ENCODE measurements at regions not wholly inside any gene's neighbourhood (a gene's known extent, or its start where the extent isn't known, plus 50 kb on each side); places are given as distances from the start of the nearest gene placed in this dataset.

- Histone ChIP-seq H3K9ac (ENCODE audit: low read length) (no peak overlapping the region), H3K9me2 (ENCODE audit: insufficient read depth, low read length) (no peaks in the 10 kb centered on the region), H3K4me2 (ENCODE audit: low read length) (no peak overlapping the region), H3K79me2 (replicated peaks; ENCODE audit: insufficient read depth, low read length) (no peaks in the 10 kb centered on the region), H3F3A (ENCODE audit: insufficient read depth, low read length, poor library complexity, severe bottlenecking) (no peaks in the 10 kb centered on the region), H2AFZ (ENCODE audit: low read depth, low read length) (no peak overlapping the region), H4K20me1 (ENCODE audit: insufficient read depth) (no peaks in the 10 kb centered on the region), H3K9me3 (ENCODE audit: low read length) (no peaks in the 10 kb centered on the region), H3K36me3 (ENCODE audit: insufficient read depth, low read length) (no peaks in the 10 kb centered on the region), H3K4me3 (ENCODE audit: low read length) (no peak overlapping the region), H3K27me3 (ENCODE audit: insufficient read depth, low read depth, low read length) (no peaks in the 10 kb centered on the region), H3K27ac (ENCODE audit: low read length) (no peak overlapping the region)
- TF ChIP-seq POLR2AphosphoS5 (IDR thresholded peaks at IDR 0.05) (no peak), MXI1 (conservative IDR thresholded peaks at IDR 0.05; ENCODE audit: poor library complexity, severe bottlenecking) (no peak), EZH2 (IDR thresholded peaks at IDR 0.05; ENCODE audit: borderline replicate concordance, insufficient read depth, low read length, poor library complexity, severe bottlenecking) (no peak), SMC3 (conservative IDR thresholded peaks at IDR 0.05; ENCODE audit: poor library complexity) (no peak), TAF1 (IDR thresholded peaks at IDR 0.05; ENCODE audit: low read depth) (no peak), CTCF (IDR thresholded peaks at IDR 0.05; ENCODE audit: poor library complexity, severe bottlenecking) (no peak), RAD21 (conservative IDR thresholded peaks at IDR 0.05) (no peak), EP300 (conservative IDR thresholded peaks at IDR 0.05; ENCODE audit: poor library complexity, severe bottlenecking) (no peak)
- TF ChIP-seq, protein P1, sequence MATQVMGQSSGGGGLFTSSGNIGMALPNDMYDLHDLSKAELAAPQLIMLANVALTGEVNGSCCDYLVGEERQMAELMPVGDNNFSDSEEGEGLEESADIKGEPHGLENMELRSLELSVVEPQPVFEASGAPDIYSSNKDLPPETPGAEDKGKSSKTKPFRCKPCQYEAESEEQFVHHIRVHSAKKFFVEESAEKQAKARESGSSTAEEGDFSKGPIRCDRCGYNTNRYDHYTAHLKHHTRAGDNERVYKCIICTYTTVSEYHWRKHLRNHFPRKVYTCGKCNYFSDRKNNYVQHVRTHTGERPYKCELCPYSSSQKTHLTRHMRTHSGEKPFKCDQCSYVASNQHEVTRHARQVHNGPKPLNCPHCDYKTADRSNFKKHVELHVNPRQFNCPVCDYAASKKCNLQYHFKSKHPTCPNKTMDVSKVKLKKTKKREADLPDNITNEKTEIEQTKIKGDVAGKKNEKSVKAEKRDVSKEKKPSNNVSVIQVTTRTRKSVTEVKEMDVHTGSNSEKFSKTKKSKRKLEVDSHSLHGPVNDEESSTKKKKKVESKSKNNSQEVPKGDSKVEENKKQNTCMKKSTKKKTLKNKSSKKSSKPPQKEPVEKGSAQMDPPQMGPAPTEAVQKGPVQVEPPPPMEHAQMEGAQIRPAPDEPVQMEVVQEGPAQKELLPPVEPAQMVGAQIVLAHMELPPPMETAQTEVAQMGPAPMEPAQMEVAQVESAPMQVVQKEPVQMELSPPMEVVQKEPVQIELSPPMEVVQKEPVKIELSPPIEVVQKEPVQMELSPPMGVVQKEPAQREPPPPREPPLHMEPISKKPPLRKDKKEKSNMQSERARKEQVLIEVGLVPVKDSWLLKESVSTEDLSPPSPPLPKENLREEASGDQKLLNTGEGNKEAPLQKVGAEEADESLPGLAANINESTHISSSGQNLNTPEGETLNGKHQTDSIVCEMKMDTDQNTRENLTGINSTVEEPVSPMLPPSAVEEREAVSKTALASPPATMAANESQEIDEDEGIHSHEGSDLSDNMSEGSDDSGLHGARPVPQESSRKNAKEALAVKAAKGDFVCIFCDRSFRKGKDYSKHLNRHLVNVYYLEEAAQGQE (IDR thresholded peaks at IDR 0.05; ENCODE audit: borderline replicate concordance): no peak
Observed at GRCh38 chr14:28468191-28469151, 298.1 kb upstream of the FOXG1 start.

DNA sequence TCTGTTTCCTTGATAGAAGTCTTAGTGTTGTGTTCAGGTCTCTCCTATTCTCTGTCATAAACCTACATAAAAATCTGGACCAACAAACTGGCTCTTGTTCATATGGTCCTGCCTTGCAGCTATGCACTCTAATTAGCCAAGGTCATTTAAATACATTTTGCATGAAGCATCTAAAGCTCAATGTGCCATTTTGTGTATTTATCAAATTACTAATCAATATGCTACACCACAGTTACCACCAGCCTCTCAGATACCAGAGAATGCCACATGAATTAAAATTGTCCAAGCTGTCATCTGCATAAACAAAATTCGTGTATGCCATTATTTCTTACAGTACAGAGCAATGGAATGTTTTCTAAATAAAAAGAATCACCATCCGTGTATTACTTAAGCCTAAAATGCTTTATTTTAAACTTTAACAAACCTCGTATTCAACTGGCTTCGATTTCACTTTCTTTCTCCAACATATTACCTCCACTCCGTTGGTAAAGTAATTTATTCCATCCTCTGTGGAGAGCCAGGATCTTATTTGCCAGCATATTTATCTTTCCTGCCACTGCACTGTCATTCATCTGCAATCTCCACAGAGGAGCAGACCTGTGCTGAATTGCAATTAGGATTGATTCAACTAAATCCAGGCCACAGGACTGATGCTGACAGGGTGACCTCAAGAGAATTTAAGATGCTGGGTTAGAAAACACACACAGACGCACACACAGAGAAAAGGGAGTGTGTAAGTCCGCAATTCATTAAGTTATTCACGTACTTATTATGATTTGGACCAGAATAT is 284.1 kb upstream of the FOXG1 start:
- TF ChIP-seq SMC3 (conservative IDR thresholded peaks at IDR 0.05; ENCODE audit: poor library complexity) (no peak), RAD21 (conservative IDR thresholded peaks at IDR 0.05) (no peak), CTCF (IDR thresholded peaks at IDR 0.05; ENCODE audit: poor library complexity, severe bottlenecking) (no peak), EP300 (conservative IDR thresholded peaks at IDR 0.05; ENCODE audit: poor library complexity, severe bottlenecking) (peak; percentile 70), TAF1 (IDR thresholded peaks at IDR 0.05; ENCODE audit: low read depth) (no peak), EZH2 (IDR thresholded peaks at IDR 0.05; ENCODE audit: borderline replicate concordance, insufficient read depth, low read length, poor library complexity, severe bottlenecking) (no peak), MXI1 (conservative IDR thresholded peaks at IDR 0.05; ENCODE audit: poor library complexity, severe bottlenecking) (no peak), POLR2AphosphoS5 (IDR thresholded peaks at IDR 0.05) (peak; percentile 75)
- TF ChIP-seq, protein P1 (IDR thresholded peaks at IDR 0.05; ENCODE audit: borderline replicate concordance): peak; percentile 86
- Histone ChIP-seq H3K9me3 (ENCODE audit: low read length) (no peaks in the 10 kb centered on the region), H4K20me1 (ENCODE audit: insufficient read depth) (no peaks in the 10 kb centered on the region), H3K4me2 (ENCODE audit: low read length) (peak overlapping the region; percentile 67), H3K4me3 (ENCODE audit: low read length) (peak overlapping the region; percentile 46), H2AFZ (ENCODE audit: low read depth, low read length) (no peak overlapping the region), H3K79me2 (replicated peaks; ENCODE audit: insufficient read depth, low read length) (no peaks in the 10 kb centered on the region), H3K9me2 (ENCODE audit: insufficient read depth, low read length) (peaks cover 3% of the 10 kb centered on the region), H3K36me3 (ENCODE audit: insufficient read depth, low read length) (no peaks in the 10 kb centered on the region), H3K27ac (ENCODE audit: low read length) (peak overlapping the region; percentile 82), H3K27me3 (ENCODE audit: insufficient read depth, low read depth, low read length) (no peaks in the 10 kb centered on the region), H3F3A (ENCODE audit: insufficient read depth, low read length, poor library complexity, severe bottlenecking) (no peaks in the 10 kb centered on the region), H3K9ac (ENCODE audit: low read length) (peak overlapping the region; percentile 28)
